Gastroesophageal sphincter (tissue), 4 donors: ENCODE measurements at regions not wholly inside any gene's neighbourhood (a gene's known extent, or its start where the extent isn't known, plus 50 kb on each side); places are given as distances from the start of the nearest gene placed in this dataset.

ENCODE experiments used
- ATAC-seq: fragments of 150-250 bp; one replicate; pipeline ENCODE4 v1.9.1; 2016; ENCODE audit warnings: mild to moderate bottlenecking, moderate library complexity
- H3K27ac ChIP-seq, 4 donors: fragments of 200-600 bp; sonication (generic) in 3 of 4; 1 replicate in 3 of 4; 2 replicates in 1 of 4; pipeline ENCODE4 v1.5.1; 2016 to 2019
- H3K27me3 ChIP-seq: fragments of 200-600 bp; sonication (generic); one replicate; pipeline ENCODE4 v1.5.1; 2019
- H3K36me3 ChIP-seq, 2 donors: fragments of 200-600 bp; sonication (generic); one replicate each; pipeline ENCODE4 v1.5.1; 2019; ENCODE audit warnings: control low read depth in 1 of 2
- H3K4me1 ChIP-seq, 3 donors: fragments of 200-600 bp; sonication (generic); 1 replicate in 2 of 3; 2 replicates in 1 of 3; pipeline ENCODE4 v1.5.1; 2016 to 2019; ENCODE audit warnings: control low read depth in 2 of 3
- H3K4me3 ChIP-seq, 2 donors: fragments of 200-600 bp; sonication (generic); one replicate each; pipeline ENCODE4 v1.5.1; 2019; ENCODE audit warnings: mild to moderate bottlenecking in 1 of 2, moderate library complexity in 1 of 2
- H3K9me3 ChIP-seq, 3 donors: fragments of 200-600 bp; sonication (generic); one replicate each; pipeline ENCODE4 v1.5.1; 2017 to 2019; ENCODE audit warnings: control low read depth in 2 of 3
- CTCF ChIP-seq, 4 experiments: fragments of 200-600 bp in 2 of 4; fragments of 450-650 bp in 2 of 4; sonication (generic) in 1 of 4; IDR thresholded peaks; one replicate each; pipeline ENCODE4 v1.5.1; 2017 to 2019; ENCODE audit warnings: antibody characterized with exemption in 4 of 4, mild to moderate bottlenecking in 2 of 4, moderate library complexity in 2 of 4
- EP300 ChIP-seq: sonication (generic); formaldehyde crosslinking; IDR thresholded peaks from one replicate; pipeline ENCODE4 v1.6.1; 2017; ENCODE audit warnings: antibody characterized with exemption, mild to moderate bottlenecking
- POLR2A ChIP-seq, 2 donors: fragments of 450-650 bp; IDR thresholded peaks; one replicate each; pipeline ENCODE4 v1.6.1; 2017; ENCODE audit warnings: antibody characterized with exemption in 2 of 2, mild to moderate bottlenecking in 2 of 2, moderate library complexity in 1 of 2
- POLR2AphosphoS5 ChIP-seq: sonication (generic); formaldehyde crosslinking; IDR thresholded peaks from one replicate; pipeline ENCODE4 v1.6.1; 2017; ENCODE audit warnings: antibody characterized with exemption
- WGBS, 2 donors: methylation state at CpG; one replicate each; pipeline ENCODE4 v1.1.5; 2018; ENCODE audit warnings: low coverage in 1 of 2; 5-methylcytosine and 5-hydroxymethylcytosine counted together

- no peak for TF ChIP-seq CTCF (IDR thresholded peaks at IDR 0.05)
- no peak for TF ChIP-seq EP300
- TF ChIP-seq POLR2AphosphoS5, result no peak
- no peak for TF ChIP-seq POLR2A (IDR thresholded peaks at IDR 0.05)
- H3K27ac ChIP-seq, result no peak overlapping the region
- no peaks in the 10 kb centered on the region for H3K4me1 ChIP-seq
- H3K36me3 ChIP-seq, result no peaks in the 10 kb centered on the region
- WGBS, 2 donors, result 40 to 70% methylated on average over 1 to 2 of the region's 2 CpGs
- ATAC-seq, result no peak
- H3K4me3 ChIP-seq, result no peak overlapping the region
- H3K9me3 ChIP-seq, result no peaks in the 10 kb centered on the region
- no peaks in the 10 kb centered on the region for H3K27me3 ChIP-seq
Observed at GRCh38 chr3:24923570-24923969, 428.9 kb upstream of the THRB start.

GRCh38 chr3:24929521-24929920 lies 434.9 kb upstream of the THRB start:
- no peaks in the 10 kb centered on the region for H3K9me3 ChIP-seq
- no peak for ATAC-seq
- WGBS, 2 donors, result 86 to 100% methylated on average over 1 of the region's 1 CpG

GRCh38 chr3:24933401-24933800 lies 438.8 kb upstream of the THRB start:
- 80 to 85% methylated on average over 1 to 3 of the region's 3 CpGs for WGBS, 2 donors
- Histone ChIP-seq H3K4me1 (peaks cover 0 to 7% (median 0%) of the 10 kb centered on the region in 3 donors), H3K9me3 (no peaks in the 10 kb centered on the region), H3K27ac (no peak overlapping the region), H3K27me3 (no peaks in the 10 kb centered on the region), H3K4me3 (no peak overlapping the region), H3K36me3 (no peaks in the 10 kb centered on the region)
- no peak for ATAC-seq
- TF ChIP-seq CTCF (IDR thresholded peaks at IDR 0.05), result no peak
- no peak for TF ChIP-seq POLR2A (IDR thresholded peaks at IDR 0.05)
- TF ChIP-seq EP300, result no peak
- TF ChIP-seq POLR2AphosphoS5, result no peak

More at GRCh38 chr3:24929521-24929920, 434.9 kb upstream of the THRB start:
- Histone ChIP-seq H3K27ac (no peak overlapping the region), H3K36me3 (no peaks in the 10 kb centered on the region), H3K27me3 (no peaks in the 10 kb centered on the region), H3K4me3 (no peak overlapping the region), H3K4me1 (no peaks in the 10 kb centered on the region)
- no peak for TF ChIP-seq EP300

- WGBS, 2 donors, result 17 to 50% methylated on average over 1 of the region's 1 CpG
- peaks cover 0 to 7% (median 0%) of the 10 kb centered on the region in 3 donors for H3K4me1 ChIP-seq
- no peak overlapping the region for H3K4me3 ChIP-seq
- TF ChIP-seq POLR2AphosphoS5, result no peak
- H3K27me3 ChIP-seq, result no peaks in the 10 kb centered on the region
- no peaks in the 10 kb centered on the region for H3K9me3 ChIP-seq
- ATAC-seq, result no peak
- H3K27ac ChIP-seq, result no peak overlapping the region
- H3K36me3 ChIP-seq, result no peaks in the 10 kb centered on the region
Observed at GRCh38 chr3:24936574-24936973, 441.9 kb upstream of the THRB start.

GRCh38 chr3:24937228-24937627 lies 442.6 kb upstream of the THRB start:
- no peaks in the 10 kb centered on the region for H3K9me3 ChIP-seq
- no peak for ATAC-seq
- WGBS, 2 donors, result 86 to 100% methylated on average over 1 to 4 of the region's 5 CpGs
- H3K36me3 ChIP-seq, result no peaks in the 10 kb centered on the region
- no peak overlapping the region for H3K4me3 ChIP-seq
- no peaks in the 10 kb centered on the region for H3K27me3 ChIP-seq
- peaks cover 0 to 7% (median 0%) of the 10 kb centered on the region in 3 donors for H3K4me1 ChIP-seq
- TF ChIP-seq CTCF (IDR thresholded peaks at IDR 0.05) (no peak), EP300 (no peak), POLR2AphosphoS5 (no peak), POLR2A (IDR thresholded peaks at IDR 0.05) (no peak)
- H3K27ac ChIP-seq, result no peak overlapping the region

- no peak for ATAC-seq
- H3K9me3 ChIP-seq, result no peaks in the 10 kb centered on the region
- peaks cover 0 to 7% (median 0%) of the 10 kb centered on the region in 3 donors for H3K4me1 ChIP-seq
- 50 to 84% methylated on average over 1 to 5 of the region's 5 CpGs for WGBS, 2 donors
- no peaks in the 10 kb centered on the region for H3K27me3 ChIP-seq
- H3K27ac ChIP-seq, result no peak overlapping the region
- no peak for TF ChIP-seq POLR2A (IDR thresholded peaks at IDR 0.05)
- no peak for TF ChIP-seq EP300
- TF ChIP-seq CTCF (IDR thresholded peaks at IDR 0.05), result no peak
- no peak for TF ChIP-seq POLR2AphosphoS5
- H3K4me3 ChIP-seq, result no peak overlapping the region
- H3K36me3 ChIP-seq, result no peaks in the 10 kb centered on the region
Observed at GRCh38 chr3:24937780-24938179, 443.1 kb upstream of the THRB start.
